ENCODE measurements at regions not wholly inside any gene's neighbourhood (a gene's known extent, or its start where the extent isn't known, plus 50 kb on each side); places are given as distances from the start of the nearest gene placed in this dataset.

GRCh38 chr5:155434681-155435080 is 421.1 kb downstream of the KIF4B start:
- no peaks in the 10 kb centered on the region for H4K20me1 ChIP-seq (replicated peaks in 1 of 2; ENCODE audit: control insufficient read depth in 1 of 2, insufficient read depth in 2 of 2, low read length in 2 of 2)
- H2BK120ac ChIP-seq (replicated peaks; ENCODE audit: low read depth, low read length): no peak overlapping the region
- no peak overlapping the region for H4K91ac ChIP-seq (replicated peaks; ENCODE audit: insufficient read length, low read length)
- H3K79me2 ChIP-seq (ENCODE audit: control insufficient read depth in 1 of 2, insufficient read depth in 2 of 2, low read length in 2 of 2): no peaks in the 10 kb centered on the region
- no peak overlapping the region for H2BK5ac ChIP-seq (ENCODE audit: low read depth, low read length)
- no peak overlapping the region for H2BK15ac ChIP-seq (ENCODE audit: low read length)
- H3K18ac ChIP-seq (ENCODE audit: extremely low read depth, low read length): no peak overlapping the region
- no peak overlapping the region for H3K4me3 ChIP-seq (ENCODE audit: extremely low read depth in 1 of 4, insufficient read depth in 2 of 4, low read depth in 3 of 4, low read length in 4 of 4)
- WGBS, 2 experiments (ENCODE audit: extremely low coverage in 1 of 2, insufficient coverage in 1 of 2, insufficient read length in 1 of 2, insufficient replicate concordance in 2 of 2, low coverage in 1 of 2, low lambda C conversion rate in 2 of 2, missing lambda C conversion rate in 1 of 2): 76% methylated on average over 2 of the region's 2 CpGs; no CpG with 5 or more reads in 1 of the 2 experiments
- DNase-seq (ENCODE audit: low read depth in 1 of 2, low spot score in 2 of 2) (no peak), FAIRE-seq (no peak)
- H2BK20ac ChIP-seq (ENCODE audit: low read length): no peak overlapping the region
- H4K8ac ChIP-seq (ENCODE audit: extremely low read depth, insufficient read depth, low read length): no peak overlapping the region
- H3K4ac ChIP-seq (replicated peaks; ENCODE audit: insufficient read length, low read depth, low read length): no peak overlapping the region
- no peaks in the 10 kb centered on the region for H3K27me3 ChIP-seq (replicated peaks in 1 of 4; ENCODE audit: control insufficient read depth in 3 of 4, extremely low read depth in 1 of 4, insufficient read depth in 3 of 4, low read length in 3 of 4)
- no peak overlapping the region for H3K9ac ChIP-seq (replicated peaks in 1 of 4; ENCODE audit: extremely low read depth in 1 of 4, low read depth in 3 of 4, low read length in 3 of 4)
- H3K23ac ChIP-seq (ENCODE audit: insufficient read length): no peak overlapping the region
- H2AK5ac ChIP-seq (ENCODE audit: low read depth, low read length): no peak overlapping the region
- ChIA-PET CTCF (ENCODE audit: partially characterized antibody) (no interaction called here), POLR2A (ENCODE audit: partially characterized antibody) (no interaction called here)
- no peak overlapping the region for H3K27ac ChIP-seq (ENCODE audit: low read depth, low read length)
- no peaks in the 10 kb centered on the region for H3K4me1 ChIP-seq (replicated peaks in 1 of 4; ENCODE audit: control insufficient read depth in 3 of 4, insufficient read depth in 4 of 4, low read length in 3 of 4)
- no peak overlapping the region for H3K14ac ChIP-seq (ENCODE audit: insufficient read length)
- TF ChIP-seq EGR1 (IDR thresholded peaks at IDR 0.05; ENCODE audit: borderline replicate concordance, low read depth, low read length) (no peak), HDAC2 (IDR thresholded peaks at IDR 0.05; ENCODE audit: borderline replicate concordance in 1 of 2, low read depth in 2 of 2, low read length in 2 of 2) (no peak), HDAC6 (IDR thresholded peaks at IDR 0.05; ENCODE audit: low read depth, low read length) (no peak), RNF2 (IDR thresholded peaks at IDR 0.05; ENCODE audit: borderline replicate concordance, low read depth, low read length, missing control alignments, poor library complexity, severe bottlenecking) (no peak), FOSL1 (IDR thresholded peaks at IDR 0.05; ENCODE audit: insufficient read depth, low read depth, low read length) (no peak), EZH2 (IDR thresholded peaks at IDR 0.05; ENCODE audit: low read depth, low read length, severe bottlenecking) (no peak)
- no peaks in the 10 kb centered on the region for H3K79me1 ChIP-seq (ENCODE audit: low read depth, low read length)
- H3K23me2 ChIP-seq (ENCODE audit: low read depth, low read length): no peaks in the 10 kb centered on the region
- H2BK12ac ChIP-seq (ENCODE audit: low read depth, low read length): no peak overlapping the region
- H2AFZ ChIP-seq (ENCODE audit: low read length): no peak overlapping the region
- H4K5ac ChIP-seq (ENCODE audit: insufficient read length, low read depth, low read length): no peak overlapping the region
- no peak overlapping the region for H3K4me2 ChIP-seq (ENCODE audit: insufficient read depth in 1 of 2, low read depth in 2 of 2, low read length in 2 of 2)
- no peak overlapping the region for H3K56ac ChIP-seq (replicated peaks; ENCODE audit: insufficient read length, low read depth, low read length)
- no peaks in the 10 kb centered on the region for H3K9me3 ChIP-seq (ENCODE audit: insufficient read depth in 2 of 2, low read depth in 1 of 2, low read length in 1 of 2)
- no peaks in the 10 kb centered on the region for H3K36me3 ChIP-seq (ENCODE audit: control insufficient read depth in 2 of 4, insufficient read depth in 4 of 4, low read length in 3 of 4)

Measured in H1 (cell line).